RWPE2 (cell line): ENCODE measurements at regions not wholly inside any gene's neighbourhood (a gene's known extent, or its start where the extent isn't known, plus 50 kb on each side); places are given as distances from the start of the nearest gene placed in this dataset.
A peak's percentile ranks its signal among the peaks of the same experiment; 100 is the strongest.

Experiments used
- ATAC-seq: fragments of 200-7000 bp; cut with Tn5 transposase; 3 replicates; pipeline ENCODE4 v1.9.1; 2021; ENCODE audit warnings: low read depth
- DNase-seq: peaks from one replicate; pipeline ENCODE4 v3.0.0-alpha.2; 2020; ENCODE audit warnings: low spot score
- H3K27ac ChIP-seq: fragments of 450-650 bp; 2 replicates; pipeline ENCODE4 v1.5.1; 2017; ENCODE audit warnings: mild to moderate bottlenecking; ENCODE audit not compliant: poor library complexity, severe bottlenecking
- H3K27me3 ChIP-seq: fragments of 250-450 bp; sonication (Bioruptor Pico); 2 replicates; pipeline ENCODE4 v1.5.1; 2021; ENCODE audit warnings: mild to moderate bottlenecking, moderate library complexity; ENCODE audit not compliant: insufficient read depth, poor library complexity, severe bottlenecking
- H3K36me3 ChIP-seq: fragments of 250-450 bp; sonication (Bioruptor Pico); 2 replicates; pipeline ENCODE4 v1.5.1; 2020; ENCODE audit warnings: low read depth, mild to moderate bottlenecking, moderate library complexity
- H3K4me1 ChIP-seq: fragments of 250-450 bp; sonication (Bioruptor Pico); 2 replicates; pipeline ENCODE4 v1.5.1; 2021; ENCODE audit warnings: mild to moderate bottlenecking, moderate library complexity; ENCODE audit not compliant: insufficient read depth, poor library complexity, severe bottlenecking
- H3K4me3 ChIP-seq: fragments of 250-450 bp; sonication (Bioruptor Pico); 2 replicates; pipeline ENCODE4 v1.5.1; 2021; ENCODE audit warnings: mild to moderate bottlenecking, moderate library complexity; ENCODE audit not compliant: severe bottlenecking
- H3K9me3 ChIP-seq: fragments of 250-450 bp; sonication (Bioruptor Pico); 2 replicates; pipeline ENCODE4 v1.5.1; 2021; ENCODE audit warnings: mild to moderate bottlenecking, moderate library complexity; ENCODE audit not compliant: severe bottlenecking
- CTCF ChIP-seq: fragments of 450-650 bp; IDR thresholded peaks from one replicate; pipeline ENCODE4 v1.5.1; 2017; ENCODE audit warnings: mild to moderate bottlenecking, moderate library complexity; ENCODE audit not compliant: poor library complexity, severe bottlenecking

DNA sequence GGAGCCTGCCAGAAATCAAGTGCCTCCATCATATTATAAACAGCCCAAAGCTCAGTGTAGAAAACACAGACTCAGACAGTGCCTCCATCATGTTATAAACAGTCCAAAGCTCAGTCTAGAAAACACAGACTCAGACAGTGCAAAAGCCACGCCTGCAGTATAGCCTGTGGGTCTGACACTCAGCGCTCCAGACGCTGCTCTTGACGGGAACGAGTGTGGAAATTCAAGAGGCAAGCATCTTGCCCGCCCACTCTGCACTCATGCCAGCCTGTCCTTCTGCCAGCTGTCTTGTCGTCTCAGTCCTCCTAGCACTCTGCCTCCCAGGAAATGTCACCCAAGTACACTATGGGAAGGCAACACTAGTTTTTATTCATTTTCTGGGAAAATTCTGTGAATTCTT is 274.2 kb upstream of the CDH4 start:
- DNase-seq (peak; percentile 68), ATAC-seq (peak; percentile 37; the same call in 1 of the 3 replicates)
- H3K36me3 ChIP-seq: no peaks in the 10 kb centered on the region
- no peak for TF ChIP-seq CTCF
- peaks cover 63% of the 10 kb centered on the region for H3K27me3 ChIP-seq
- peaks cover 8% of the 10 kb centered on the region for H3K9me3 ChIP-seq
- no peak overlapping the region for H3K4me3 ChIP-seq
- no peaks in the 10 kb centered on the region for H3K4me1 ChIP-seq
- H3K27ac ChIP-seq: no peak overlapping the region

- Histone ChIP-seq H3K9me3 (peaks cover 5% of the 10 kb centered on the region), H3K27me3 (peaks cover 77% of the 10 kb centered on the region), H3K36me3 (no peaks in the 10 kb centered on the region), H3K4me1 (no peaks in the 10 kb centered on the region), H3K27ac (no peak overlapping the region), H3K4me3 (no peak overlapping the region)
- DNase-seq: peak; percentile 56
- ATAC-seq: no peak
- no peak for TF ChIP-seq CTCF
These were observed 267.4 kb upstream of the CDH4 start for GRCh38 chr20:60984666-60985065.

DNA sequence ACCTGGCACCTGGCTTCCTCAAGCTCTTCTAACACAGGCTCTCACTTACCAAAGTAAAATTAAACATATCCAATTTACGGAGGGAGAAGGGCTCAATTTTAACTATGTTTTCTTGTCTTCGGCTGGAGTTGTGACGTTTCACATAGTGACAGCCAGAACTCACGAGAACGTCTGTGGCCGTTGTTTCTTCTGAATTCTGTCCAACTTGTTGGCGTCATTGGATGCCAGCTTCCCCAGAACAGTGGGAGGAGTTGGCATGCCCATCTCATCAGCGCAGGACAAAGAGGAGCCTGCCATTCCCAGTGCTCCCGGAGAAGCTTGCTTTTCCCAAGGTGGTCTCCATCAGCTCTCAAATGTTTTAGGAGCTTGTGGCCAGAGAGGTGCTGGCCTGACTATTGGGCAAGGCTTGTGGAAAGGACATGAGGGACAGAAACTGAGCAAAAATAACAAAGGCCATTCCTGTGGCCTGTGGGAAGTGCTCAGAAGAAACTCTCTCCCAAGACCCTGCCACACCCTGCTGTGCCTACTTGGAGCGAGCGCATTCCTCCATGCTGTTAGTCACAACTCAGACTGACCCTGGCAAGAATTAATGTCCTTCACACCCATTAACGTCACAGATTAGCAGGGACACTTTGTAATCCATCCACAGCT is 265.4 kb upstream of the CDH4 start:
- no peaks in the 10 kb centered on the region for H3K4me1 ChIP-seq
- no peak overlapping the region for H3K27ac ChIP-seq
- TF ChIP-seq CTCF: no peak
- DNase-seq (no peak), ATAC-seq (no peak)
- no peaks in the 10 kb centered on the region for H3K9me3 ChIP-seq
- no peaks in the 10 kb centered on the region for H3K36me3 ChIP-seq
- peaks cover 90% of the 10 kb centered on the region for H3K27me3 ChIP-seq
- no peak overlapping the region for H3K4me3 ChIP-seq

GRCh38 chr20:60990061-60990460 is 262.0 kb upstream of the CDH4 start:
- ATAC-seq: no peak
- TF ChIP-seq CTCF: no peak
- peaks cover 97% of the 10 kb centered on the region for H3K27me3 ChIP-seq
- H3K4me1 ChIP-seq: no peaks in the 10 kb centered on the region
- no peak for DNase-seq
- H3K27ac ChIP-seq: no peak overlapping the region
- H3K36me3 ChIP-seq: no peaks in the 10 kb centered on the region
- no peak overlapping the region for H3K4me3 ChIP-seq
- no peaks in the 10 kb centered on the region for H3K9me3 ChIP-seq

GRCh38 chr20:60990643-60991042 is 261.4 kb upstream of the CDH4 start:
- no peaks in the 10 kb centered on the region for H3K4me1 ChIP-seq
- H3K27me3 ChIP-seq: peaks cover 97% of the 10 kb centered on the region
- DNase-seq: no peak
- H3K9me3 ChIP-seq: no peaks in the 10 kb centered on the region
- H3K36me3 ChIP-seq: no peaks in the 10 kb centered on the region
- H3K4me3 ChIP-seq: no peak overlapping the region
- ATAC-seq: no peak
- TF ChIP-seq CTCF: no peak
- H3K27ac ChIP-seq: no peak overlapping the region
